ENCODE measurements at regions not wholly inside any gene's neighbourhood (a gene's known extent, or its start where the extent isn't known, plus 50 kb on each side); places are given as distances from the start of the nearest gene placed in this dataset.

- Histone ChIP-seq H3K9me3 (ENCODE audit: insufficient read depth, low read depth, low read length) (no peaks in the 10 kb centered on the region), H2AFZ (ENCODE audit: low read depth, low read length) (no peak overlapping the region), H3K4me1 (ENCODE audit: insufficient read depth, low read length) (no peaks in the 10 kb centered on the region), H3K27ac (ENCODE audit: low read depth, low read length) (no peak overlapping the region), H3K9ac (ENCODE audit: low read length) (no peak overlapping the region), H3K79me2 (ENCODE audit: insufficient read depth, low read length) (no peaks in the 10 kb centered on the region), H4K20me1 (ENCODE audit: insufficient read depth, low read length) (no peaks in the 10 kb centered on the region), H3K36me3 (ENCODE audit: insufficient read depth, low read length) (no peaks in the 10 kb centered on the region), H3K27me3 (ENCODE audit: insufficient read depth, low read length) (no peaks in the 10 kb centered on the region), H3K4me2 (ENCODE audit: low read length) (no peak overlapping the region), H3K4me3 (ENCODE audit: insufficient read depth, low read depth, low read length) (no peak overlapping the region)
- Mint-ChIP-seq H3K4me1 (ENCODE audit: low read depth, unreplicated experiment) (no peaks in the 10 kb centered on the region), H3K9me3 (ENCODE audit: unreplicated experiment) (peaks cover 2% of the 10 kb centered on the region), H3K27ac (ENCODE audit: unreplicated experiment) (no peak overlapping the region), H3K36me3 (ENCODE audit: low read depth, unreplicated experiment) (no peaks in the 10 kb centered on the region), H3K27me3 (ENCODE audit: low read depth, unreplicated experiment) (peaks cover 2% of the 10 kb centered on the region), H3K4me3 (ENCODE audit: unreplicated experiment) (no peak overlapping the region)
- TF ChIP-seq CTCF (IDR thresholded peaks at IDR 0.05; ENCODE audit: insufficient read depth, low read depth, low read length) (no peak), EZH2 (IDR thresholded peaks at IDR 0.05; ENCODE audit: insufficient read depth, low read length) (no peak)
- FAIRE-seq (no peak), DNase-seq (ENCODE audit: low read depth) (no peak)
Measured at GRCh38 chr6:166087852-166088251, 79.8 kb downstream of the TBXT start.

- H3K36me3 Mint-ChIP-seq (ENCODE audit: low read depth, unreplicated experiment) = no peaks in the 10 kb centered on the region
- Histone ChIP-seq H3K27ac (ENCODE audit: low read depth, low read length) (no peak overlapping the region), H4K20me1 (ENCODE audit: insufficient read depth, low read length) (no peaks in the 10 kb centered on the region), H3K9ac (ENCODE audit: low read length) (no peak overlapping the region), H3K36me3 (ENCODE audit: insufficient read depth, low read length) (no peaks in the 10 kb centered on the region), H3K4me2 (ENCODE audit: low read length) (no peak overlapping the region), H3K9me3 (ENCODE audit: insufficient read depth, low read depth, low read length) (no peaks in the 10 kb centered on the region), H3K4me3 (ENCODE audit: insufficient read depth, low read depth, low read length) (no peak overlapping the region), H3K79me2 (ENCODE audit: insufficient read depth, low read length) (no peaks in the 10 kb centered on the region), H2AFZ (ENCODE audit: low read depth, low read length) (no peak overlapping the region), H3K27me3 (ENCODE audit: insufficient read depth, low read length) (no peaks in the 10 kb centered on the region), H3K4me1 (ENCODE audit: insufficient read depth, low read length) (no peaks in the 10 kb centered on the region)
- H3K4me3 Mint-ChIP-seq (ENCODE audit: unreplicated experiment) = no peak overlapping the region
- DNase-seq (ENCODE audit: low read depth) (no peak), FAIRE-seq (no peak)
- TF ChIP-seq CTCF (IDR thresholded peaks at IDR 0.05; ENCODE audit: insufficient read depth, low read depth, low read length) (no peak), EZH2 (IDR thresholded peaks at IDR 0.05; ENCODE audit: insufficient read depth, low read length) (no peak)
- no peak overlapping the region for H3K27ac Mint-ChIP-seq (ENCODE audit: unreplicated experiment)
- peaks cover 2% of the 10 kb centered on the region for H3K27me3 Mint-ChIP-seq (ENCODE audit: low read depth, unreplicated experiment)
- peaks cover 2% of the 10 kb centered on the region for H3K9me3 Mint-ChIP-seq (ENCODE audit: unreplicated experiment)
- no peaks in the 10 kb centered on the region for H3K4me1 Mint-ChIP-seq (ENCODE audit: low read depth, unreplicated experiment)
Measured at GRCh38 chr6:166087246-166087645, 80.4 kb downstream of the TBXT start.

GRCh38 chr6:166085500-166085899 lies 82.2 kb downstream of the TBXT start:
- TF ChIP-seq EZH2 (IDR thresholded peaks at IDR 0.05; ENCODE audit: insufficient read depth, low read length) = no peak
- TF ChIP-seq CTCF (IDR thresholded peaks at IDR 0.05; ENCODE audit: insufficient read depth, low read depth, low read length) = no peak
- Mint-ChIP-seq H3K27me3 (ENCODE audit: low read depth, unreplicated experiment) (peaks cover 2% of the 10 kb centered on the region), H3K36me3 (ENCODE audit: low read depth, unreplicated experiment) (no peaks in the 10 kb centered on the region), H3K9me3 (ENCODE audit: unreplicated experiment) (no peaks in the 10 kb centered on the region), H3K27ac (ENCODE audit: unreplicated experiment) (no peak overlapping the region), H3K4me3 (ENCODE audit: unreplicated experiment) (no peak overlapping the region), H3K4me1 (ENCODE audit: low read depth, unreplicated experiment) (no peaks in the 10 kb centered on the region)
- Histone ChIP-seq H2AFZ (ENCODE audit: low read depth, low read length) (no peak overlapping the region), H3K79me2 (ENCODE audit: insufficient read depth, low read length) (no peaks in the 10 kb centered on the region), H3K4me3 (ENCODE audit: insufficient read depth, low read depth, low read length) (no peak overlapping the region), H3K27me3 (ENCODE audit: insufficient read depth, low read length) (no peaks in the 10 kb centered on the region), H3K4me2 (ENCODE audit: low read length) (no peak overlapping the region), H3K9ac (ENCODE audit: low read length) (no peak overlapping the region), H3K4me1 (ENCODE audit: insufficient read depth, low read length) (no peaks in the 10 kb centered on the region), H4K20me1 (ENCODE audit: insufficient read depth, low read length) (no peaks in the 10 kb centered on the region), H3K27ac (ENCODE audit: low read depth, low read length) (no peak overlapping the region), H3K36me3 (ENCODE audit: insufficient read depth, low read length) (no peaks in the 10 kb centered on the region), H3K9me3 (ENCODE audit: insufficient read depth, low read depth, low read length) (no peaks in the 10 kb centered on the region)
- no peak for DNase-seq (ENCODE audit: low read depth)
- no peak for FAIRE-seq
